Breast epithelium (tissue), 3 donors: ENCODE measurements at regions not wholly inside any gene's neighbourhood (a gene's known extent, or its start where the extent isn't known, plus 50 kb on each side); places are given as distances from the start of the nearest gene placed in this dataset.

Experiments
- POLR2A ChIP-seq: fragments of 450-650 bp; IDR thresholded peaks from one replicate; pipeline ENCODE4 v1.6.1; 2016; ENCODE audit warnings: antibody characterized with exemption, mild to moderate bottlenecking, moderate library complexity
- TF ChIP-seq, protein P1 (sequence below), 3 donors: fragments of 450-650 bp; IDR thresholded peaks; one replicate each; pipeline ENCODE4 v1.5.1; 2016 to 2017; ENCODE audit warnings: antibody characterized with exemption in 3 of 3, mild to moderate bottlenecking in 3 of 3, moderate library complexity in 3 of 3

DNA sequence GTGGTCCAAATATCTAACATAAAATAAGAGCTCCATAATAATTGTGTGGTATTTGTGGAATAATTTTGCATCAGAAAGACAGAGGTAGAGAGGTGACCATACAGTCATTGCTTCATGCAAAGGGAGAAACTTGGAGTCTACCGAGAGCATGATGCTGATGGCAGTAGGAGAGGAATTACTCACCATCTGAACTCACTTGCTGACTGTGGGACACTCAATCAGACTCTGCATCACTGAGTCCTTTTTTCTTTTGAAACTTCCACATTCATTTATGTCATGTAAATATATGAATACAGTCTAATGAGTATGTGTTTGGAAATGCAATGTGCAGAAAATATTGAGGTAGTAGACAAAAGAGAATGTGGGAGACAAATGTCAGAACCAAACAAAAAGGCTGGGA lies 933.8 kb downstream of the REEP3 start:
- TF ChIP-seq, protein P1, sequence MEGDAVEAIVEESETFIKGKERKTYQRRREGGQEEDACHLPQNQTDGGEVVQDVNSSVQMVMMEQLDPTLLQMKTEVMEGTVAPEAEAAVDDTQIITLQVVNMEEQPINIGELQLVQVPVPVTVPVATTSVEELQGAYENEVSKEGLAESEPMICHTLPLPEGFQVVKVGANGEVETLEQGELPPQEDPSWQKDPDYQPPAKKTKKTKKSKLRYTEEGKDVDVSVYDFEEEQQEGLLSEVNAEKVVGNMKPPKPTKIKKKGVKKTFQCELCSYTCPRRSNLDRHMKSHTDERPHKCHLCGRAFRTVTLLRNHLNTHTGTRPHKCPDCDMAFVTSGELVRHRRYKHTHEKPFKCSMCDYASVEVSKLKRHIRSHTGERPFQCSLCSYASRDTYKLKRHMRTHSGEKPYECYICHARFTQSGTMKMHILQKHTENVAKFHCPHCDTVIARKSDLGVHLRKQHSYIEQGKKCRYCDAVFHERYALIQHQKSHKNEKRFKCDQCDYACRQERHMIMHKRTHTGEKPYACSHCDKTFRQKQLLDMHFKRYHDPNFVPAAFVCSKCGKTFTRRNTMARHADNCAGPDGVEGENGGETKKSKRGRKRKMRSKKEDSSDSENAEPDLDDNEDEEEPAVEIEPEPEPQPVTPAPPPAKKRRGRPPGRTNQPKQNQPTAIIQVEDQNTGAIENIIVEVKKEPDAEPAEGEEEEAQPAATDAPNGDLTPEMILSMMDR (IDR thresholded peaks at IDR 0.05) = no peak
- TF ChIP-seq POLR2A = no peak
